NOMO-1 (cell line): ENCODE measurements at regions not wholly inside any gene's neighbourhood (a gene's known extent, or its start where the extent isn't known, plus 50 kb on each side); places are given as distances from the start of the nearest gene placed in this dataset.

ENCODE experiments used
- DNase-seq, 2 experiments: peaks; one replicate each; lab custom pipeline; 2025; ENCODE audit not compliant: unreplicated experiment in 2 of 2; lab: John Stamatoyannopoulos, UW

GRCh38 chr10:78502210-78502936 is 468.7 kb downstream of the RPS24 start:
- DNase-seq, result no peak

GRCh38 chr10:78504181-78504580 is 470.5 kb downstream of the RPS24 start:
- no peak for DNase-seq

- no peak for DNase-seq
These were observed 472.0 kb downstream of the RPS24 start for GRCh38 chr10:78505657-78506056.

GRCh38 chr10:78506614-78507013 is 473.0 kb downstream of the RPS24 start:
- no peak for DNase-seq

- DNase-seq, result no peak
These were observed 474.0 kb downstream of the RPS24 start for GRCh38 chr10:78507510-78508160.

- DNase-seq, result no peak
These were observed 475.5 kb downstream of the RPS24 start for GRCh38 chr10:78508955-78509748.

GRCh38 chr10:78510566-78511323 is 477.1 kb downstream of the RPS24 start:
- DNase-seq, result no peak

- no peak for DNase-seq
These were observed 477.9 kb downstream of the RPS24 start for GRCh38 chr10:78511324-78512204.

GRCh38 chr10:78512205-78512550 is 478.5 kb downstream of the RPS24 start:
- DNase-seq, result no peak

GRCh38 chr10:78513330-78513729 is 479.7 kb downstream of the RPS24 start:
- no peak for DNase-seq

- DNase-seq, result no peak
These were observed 480.3 kb downstream of the RPS24 start for GRCh38 chr10:78513986-78514385.

GRCh38 chr10:78514459-78514858 is 480.8 kb downstream of the RPS24 start:
- no peak for DNase-seq

GRCh38 chr10:78515038-78515872 is 481.6 kb downstream of the RPS24 start:
- DNase-seq, result no peak

- no peak for DNase-seq
These were observed 482.1 kb downstream of the RPS24 start for GRCh38 chr10:78515873-78516153.

- no peak for DNase-seq
These were observed 482.6 kb downstream of the RPS24 start for GRCh38 chr10:78516236-78516635.

GRCh38 chr10:78516756-78517155 is 483.1 kb downstream of the RPS24 start:
- DNase-seq, result no peak

GRCh38 chr10:78518224-78518623 is 484.6 kb downstream of the RPS24 start:
- DNase-seq, result no peak

- peak in 1 of 2 experiments; percentile 2 for DNase-seq
These were observed 487.2 kb downstream of the RPS24 start for GRCh38 chr10:78520737-78521430.

GRCh38 chr10:78523453-78523852 is 489.8 kb downstream of the RPS24 start:
- DNase-seq, result no peak
